IPS-20b (cell line): ENCODE measurements at regions not wholly inside any gene's neighbourhood (a gene's known extent, or its start where the extent isn't known, plus 50 kb on each side); places are given as distances from the start of the nearest gene placed in this dataset.

Source experiments
- H3K27ac ChIP-seq: one replicate; pipeline ENCODE4 v1.5.1; 2013; ENCODE audit warnings: low read length
- H3K27me3 ChIP-seq: 2 replicates; pipeline ENCODE4 v1.6.1; 2013; ENCODE audit warnings: mild to moderate bottlenecking, low read length, inconsistent platforms; ENCODE audit not compliant: insufficient read depth
- H3K36me3 ChIP-seq: 2 replicates; pipeline ENCODE4 v1.6.1; 2013; ENCODE audit warnings: low read depth, mild to moderate bottlenecking, inconsistent platforms, low read length, moderate library complexity; ENCODE audit not compliant: insufficient read depth
- H3K4me1 ChIP-seq: 2 replicates; pipeline ENCODE4 v1.6.1; 2013; ENCODE audit warnings: mild to moderate bottlenecking, control low read depth, inconsistent platforms, low read length, moderate library complexity; ENCODE audit not compliant: insufficient read depth
- H3K4me3 ChIP-seq: 2 replicates; pipeline ENCODE4 v1.5.1; 2013; ENCODE audit warnings: mild to moderate bottlenecking, low read length, inconsistent platforms
- H3K9ac ChIP-seq: 2 replicates; pipeline ENCODE4 v1.6.1; 2013; ENCODE audit warnings: low read depth, mild to moderate bottlenecking, inconsistent platforms, low read length, moderate library complexity
- H3K9me3 ChIP-seq: 2 replicates; pipeline ENCODE4 v1.6.1; 2013; ENCODE audit warnings: mild to moderate bottlenecking, low read depth, low read length, inconsistent platforms; ENCODE audit not compliant: insufficient read depth

- Histone ChIP-seq H3K27ac (no peak overlapping the region), H3K9me3 (peaks cover 9% of the 10 kb centered on the region; the same call in 1 of the 2 replicates), H3K9ac (no peak overlapping the region), H3K4me3 (no peak overlapping the region), H3K27me3 (no peaks in the 10 kb centered on the region), H3K4me1 (no peaks in the 10 kb centered on the region), H3K36me3 (no peaks in the 10 kb centered on the region)
Measured at GRCh38 chr14:42269234-42269633, 662.6 kb downstream of the LRFN5 start.

DNA sequence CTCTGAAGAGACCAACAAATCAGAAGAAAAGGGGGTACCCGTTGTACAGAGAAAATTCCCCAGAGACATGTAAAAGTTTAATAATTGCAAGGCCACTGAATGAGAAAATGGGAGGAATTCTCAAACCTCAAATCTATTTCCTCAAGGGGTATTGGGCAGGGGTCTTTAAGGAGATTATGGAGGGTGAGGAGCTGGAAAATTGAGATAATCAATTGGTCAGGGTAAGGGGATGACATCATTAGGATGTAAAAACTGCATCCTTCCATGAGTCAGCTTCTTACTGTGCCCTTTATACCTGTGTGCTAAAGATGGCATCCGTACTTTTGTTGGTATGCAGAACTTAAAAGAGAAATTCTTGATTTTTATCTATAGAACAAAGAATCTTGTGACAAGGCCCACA lies 641.5 kb downstream of the LRFN5 start:
- Histone ChIP-seq H3K27me3 (no peaks in the 10 kb centered on the region), H3K9me3 (peaks cover 14% of the 10 kb centered on the region), H3K36me3 (no peaks in the 10 kb centered on the region), H3K4me1 (no peaks in the 10 kb centered on the region), H3K4me3 (no peak overlapping the region), H3K9ac (no peak overlapping the region), H3K27ac (no peak overlapping the region)

GRCh38 chr14:42241101-42241500 lies 634.4 kb downstream of the LRFN5 start:
- H3K4me1 ChIP-seq = no peaks in the 10 kb centered on the region
- H3K4me3 ChIP-seq = no peak overlapping the region
- H3K9me3 ChIP-seq = peaks cover 14% of the 10 kb centered on the region
- no peak overlapping the region for H3K9ac ChIP-seq
- no peaks in the 10 kb centered on the region for H3K36me3 ChIP-seq
- H3K27me3 ChIP-seq = no peaks in the 10 kb centered on the region
- no peak overlapping the region for H3K27ac ChIP-seq

- Histone ChIP-seq H3K4me1 (no peaks in the 10 kb centered on the region), H3K36me3 (no peaks in the 10 kb centered on the region), H3K9ac (no peak overlapping the region), H3K4me3 (no peak overlapping the region), H3K27me3 (no peaks in the 10 kb centered on the region), H3K9me3 (no peaks in the 10 kb centered on the region), H3K27ac (no peak overlapping the region)
Measured at GRCh38 chr14:42229976-42230375, 623.3 kb downstream of the LRFN5 start.

DNA sequence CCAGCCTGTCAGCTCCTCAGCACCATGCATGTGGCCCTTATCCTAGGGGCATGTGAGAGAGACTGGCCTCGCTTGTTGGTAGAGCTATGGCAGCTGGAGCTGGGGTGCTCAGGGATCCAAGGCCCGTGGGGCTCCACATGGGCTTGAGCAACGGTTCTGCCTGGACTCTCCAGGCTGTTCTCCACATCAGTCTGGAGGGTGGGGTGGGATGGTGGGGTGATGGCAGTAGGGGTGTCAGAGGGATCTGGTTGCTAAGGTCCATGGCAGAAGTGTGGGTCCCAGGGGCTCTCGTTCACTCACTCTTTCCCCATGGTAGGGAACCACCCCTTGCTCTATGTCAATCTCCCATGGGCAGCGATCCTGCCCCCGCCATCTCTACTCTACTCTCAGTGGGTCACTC lies 622.6 kb downstream of the LRFN5 start:
- Histone ChIP-seq H3K27me3 (no peaks in the 10 kb centered on the region), H3K4me1 (no peaks in the 10 kb centered on the region), H3K9me3 (no peaks in the 10 kb centered on the region), H3K27ac (no peak overlapping the region), H3K36me3 (no peaks in the 10 kb centered on the region), H3K4me3 (no peak overlapping the region), H3K9ac (no peak overlapping the region)

DNA sequence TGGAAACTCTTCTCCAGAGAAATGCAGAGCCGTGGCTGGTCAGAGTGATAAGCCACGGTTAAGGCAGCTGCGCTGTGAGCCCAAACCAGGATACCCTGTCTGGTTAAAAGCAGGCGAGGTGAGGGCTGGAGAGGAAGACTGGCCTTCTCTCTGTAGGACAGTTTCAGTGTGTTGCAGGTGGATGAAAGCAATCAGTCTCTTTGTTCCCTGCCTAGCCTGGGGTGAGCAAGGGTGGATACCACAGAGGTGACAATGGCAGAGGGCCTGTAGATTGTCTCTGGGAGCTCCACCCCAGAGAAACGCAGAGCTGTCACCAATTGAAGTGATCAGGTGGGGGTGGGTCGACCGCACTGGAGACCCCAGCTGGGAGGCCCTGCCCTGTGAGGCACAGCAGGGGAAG lies 621.9 kb downstream of the LRFN5 start:
- no peaks in the 10 kb centered on the region for H3K9me3 ChIP-seq
- no peaks in the 10 kb centered on the region for H3K36me3 ChIP-seq
- no peaks in the 10 kb centered on the region for H3K4me1 ChIP-seq
- H3K27ac ChIP-seq = no peak overlapping the region
- H3K4me3 ChIP-seq = no peak overlapping the region
- H3K27me3 ChIP-seq = no peaks in the 10 kb centered on the region
- no peak overlapping the region for H3K9ac ChIP-seq

GRCh38 chr14:42224053-42224888 lies 617.6 kb downstream of the LRFN5 start:
- H3K36me3 ChIP-seq = no peaks in the 10 kb centered on the region
- H3K9me3 ChIP-seq = no peaks in the 10 kb centered on the region
- H3K27me3 ChIP-seq = no peaks in the 10 kb centered on the region
- H3K9ac ChIP-seq = no peak overlapping the region
- H3K27ac ChIP-seq = no peak overlapping the region
- H3K4me1 ChIP-seq = no peaks in the 10 kb centered on the region
- no peak overlapping the region for H3K4me3 ChIP-seq

- no peaks in the 10 kb centered on the region for H3K27me3 ChIP-seq
- no peak overlapping the region for H3K4me3 ChIP-seq
- H3K9ac ChIP-seq = no peak overlapping the region
- no peaks in the 10 kb centered on the region for H3K4me1 ChIP-seq
- no peaks in the 10 kb centered on the region for H3K9me3 ChIP-seq
- no peak overlapping the region for H3K27ac ChIP-seq
- no peaks in the 10 kb centered on the region for H3K36me3 ChIP-seq
Measured at GRCh38 chr14:42222924-42223471, 616.3 kb downstream of the LRFN5 start.

DNA sequence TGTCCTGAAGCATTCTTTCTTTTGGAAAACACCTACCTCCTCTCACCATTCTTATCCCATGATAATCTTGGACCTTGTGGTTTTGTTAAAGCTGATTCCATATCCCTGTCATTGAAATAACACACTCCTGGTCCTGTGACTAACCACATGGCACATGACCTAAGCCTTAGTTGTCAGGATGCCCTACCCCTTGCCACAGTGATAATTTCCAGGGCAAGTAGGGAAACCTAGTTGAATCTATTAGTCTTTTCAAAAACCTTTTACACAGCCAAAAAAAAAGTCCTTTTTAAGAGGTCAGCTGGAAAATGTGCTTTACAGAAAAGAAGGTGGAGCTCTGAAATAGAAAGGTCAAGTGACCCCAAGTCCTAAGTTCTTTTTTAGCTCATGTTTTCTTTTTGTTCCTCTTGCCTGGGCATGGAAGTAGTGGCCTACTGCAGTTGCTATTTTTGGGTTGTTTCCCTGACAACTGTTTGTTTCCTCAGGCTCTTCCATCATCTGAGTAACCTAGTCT lies 608.4 kb downstream of the LRFN5 start:
- H3K27me3 ChIP-seq = no peaks in the 10 kb centered on the region
- no peak overlapping the region for H3K27ac ChIP-seq
- H3K36me3 ChIP-seq = no peaks in the 10 kb centered on the region
- no peaks in the 10 kb centered on the region for H3K9me3 ChIP-seq
- H3K4me1 ChIP-seq = no peaks in the 10 kb centered on the region
- no peak overlapping the region for H3K4me3 ChIP-seq
- no peak overlapping the region for H3K9ac ChIP-seq

DNA sequence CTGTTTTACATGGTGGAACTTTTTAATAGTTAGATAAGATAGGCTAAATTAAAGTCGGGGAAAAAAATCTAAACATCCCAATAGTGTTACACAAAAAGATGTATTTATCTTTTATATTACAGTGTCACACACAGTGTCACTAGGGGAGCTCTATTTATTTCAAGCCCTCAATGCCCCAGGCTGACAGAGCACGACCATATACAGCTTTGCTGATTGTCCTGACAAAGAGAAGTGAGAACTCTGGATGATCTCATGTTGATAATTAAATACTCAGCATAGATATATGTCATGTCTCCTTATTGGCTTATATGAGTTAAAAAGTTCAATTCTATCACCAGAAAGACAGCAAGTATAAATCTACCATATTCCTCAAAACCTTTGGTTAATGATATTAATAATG lies 594.3 kb downstream of the LRFN5 start:
- no peak overlapping the region for H3K27ac ChIP-seq
- H3K4me3 ChIP-seq = no peak overlapping the region
- no peak overlapping the region for H3K9ac ChIP-seq
- H3K36me3 ChIP-seq = no peaks in the 10 kb centered on the region
- H3K4me1 ChIP-seq = no peaks in the 10 kb centered on the region
- H3K9me3 ChIP-seq = no peaks in the 10 kb centered on the region
- no peaks in the 10 kb centered on the region for H3K27me3 ChIP-seq

DNA sequence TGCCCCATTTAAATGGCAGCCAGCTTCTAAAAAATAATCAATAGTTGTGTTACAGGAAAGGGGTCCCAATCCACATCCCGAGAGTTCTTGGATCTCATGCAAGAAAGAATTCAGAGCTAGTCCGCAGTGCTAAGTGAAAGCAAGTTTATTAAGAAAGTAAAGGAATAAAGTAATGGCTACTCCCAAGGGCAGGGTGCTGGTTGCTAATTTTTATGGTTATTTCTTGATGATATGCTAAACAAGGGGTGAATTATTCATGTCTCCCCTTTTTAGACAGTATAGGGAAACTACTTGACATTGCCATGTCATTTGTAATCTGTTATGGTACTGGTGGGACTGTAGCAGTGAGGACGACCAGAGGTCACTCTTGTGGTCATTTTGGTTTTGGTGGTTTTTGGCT lies 591.3 kb downstream of the LRFN5 start:
- Histone ChIP-seq H3K27me3 (no peaks in the 10 kb centered on the region), H3K9me3 (no peaks in the 10 kb centered on the region), H3K27ac (no peak overlapping the region), H3K36me3 (no peaks in the 10 kb centered on the region), H3K4me1 (no peaks in the 10 kb centered on the region), H3K9ac (no peak overlapping the region), H3K4me3 (no peak overlapping the region)
